CD8-positive, alpha-beta memory T cell (primary cell): ENCODE measurements at regions not wholly inside any gene's neighbourhood (a gene's known extent, or its start where the extent isn't known, plus 50 kb on each side); places are given as distances from the start of the nearest gene placed in this dataset.

ENCODE experiments used
- CTCF ChIA-PET: fragments of 350-600 bp; sonication (Branson Sonifier 250); formaldehyde crosslinking; loops from one replicate; lab custom pipeline; 2021; ENCODE audit warnings: antibody characterized with exemption; lab: Charles Lee
- POLR2A ChIA-PET: fragments of 350-600 bp; sonication (Branson Sonifier 250); formaldehyde crosslinking; loops from one replicate; lab custom pipeline; 2021; ENCODE audit warnings: antibody characterized with exemption; lab: Charles Lee
- DNase-seq, 5 donors: peaks; one replicate each; pipeline versions ENCODE4 v3.0.0 to v3.0.0-alpha.2; 2020 to 2022; ENCODE audit warnings: mixed read lengths in 1 of 5
- H3K27ac ChIP-seq: one replicate; pipeline ENCODE4 v1.7.0; 2013; ENCODE audit warnings: low read depth, mild to moderate bottlenecking, low read length, moderate library complexity
- H3K27me3 ChIP-seq: 2 replicates; pipeline ENCODE4 v1.7.0; 2013; ENCODE audit warnings: low read length, mild to moderate bottlenecking; ENCODE audit not compliant: insufficient read depth, poor library complexity, severe bottlenecking
- H3K36me3 ChIP-seq: 2 replicates; pipeline ENCODE4 v1.7.0; 2013; ENCODE audit warnings: mild to moderate bottlenecking, low read length, moderate library complexity; ENCODE audit not compliant: insufficient read depth
- H3K4me1 ChIP-seq: 2 replicates; pipeline ENCODE4 v1.7.0; 2013; ENCODE audit warnings: mild to moderate bottlenecking, low read length, moderate library complexity; ENCODE audit not compliant: insufficient read depth
- H3K4me3 ChIP-seq: 2 replicates; pipeline ENCODE4 v1.7.0; 2013; ENCODE audit warnings: mild to moderate bottlenecking, low read length
- H3K9me3 ChIP-seq: 2 replicates; pipeline ENCODE4 v1.7.0; 2013; ENCODE audit warnings: mild to moderate bottlenecking, low read length
- H3K27ac Mint-ChIP-seq, 8 donors: one replicate each; pipeline ENCODE4 v1.8.0; 2020 to 2021; ENCODE audit warnings: mixed read lengths in 8 of 8, mild to moderate bottlenecking in 6 of 8, inconsistent platforms in 3 of 8, moderate library complexity in 3 of 8
- H3K27me3 Mint-ChIP-seq, 2 donors: one replicate each; pipeline ENCODE4 v1.8.0; 2020 to 2021; ENCODE audit warnings: mixed read lengths in 2 of 2, mild to moderate bottlenecking in 1 of 2, moderate library complexity in 1 of 2
- H3K36me3 Mint-ChIP-seq, 3 donors: one replicate each; pipeline ENCODE4 v1.8.0; 2020 to 2021; ENCODE audit warnings: mixed read lengths in 3 of 3, inconsistent platforms in 1 of 3, mild to moderate bottlenecking in 1 of 3
- H3K4me1 Mint-ChIP-seq, 3 donors: one replicate each; pipeline ENCODE4 v1.8.0; 2020 to 2021; ENCODE audit warnings: mixed read lengths in 3 of 3, inconsistent platforms in 1 of 3, mild to moderate bottlenecking in 1 of 3
- H3K4me3 Mint-ChIP-seq, 7 donors: one replicate each; pipeline ENCODE4 v1.8.0; 2020 to 2021; ENCODE audit warnings: mixed read lengths in 7 of 7, mild to moderate bottlenecking in 6 of 7, moderate library complexity in 4 of 7, inconsistent platforms in 2 of 7
- H3K9me3 Mint-ChIP-seq, 5 donors: one replicate each; pipeline ENCODE4 v1.8.0; 2020 to 2022; ENCODE audit warnings: mixed read lengths in 5 of 5, mild to moderate bottlenecking in 3 of 5, moderate library complexity in 2 of 5, inconsistent platforms in 1 of 5

- Histone ChIP-seq H3K27me3 (no peaks in the 10 kb centered on the region), H3K9me3 (no peaks in the 10 kb centered on the region), H3K27ac (no peak overlapping the region), H3K4me1 (no peaks in the 10 kb centered on the region), H3K36me3 (no peaks in the 10 kb centered on the region), H3K4me3 (no peak overlapping the region)
- H3K27me3 Mint-ChIP-seq: peaks cover 0 to 5% of the 10 kb centered on the region in 2 donors
- CTCF ChIA-PET: no interaction called here
- H3K9me3 Mint-ChIP-seq: peaks cover 0 to 1% (median 0%) of the 10 kb centered on the region in 5 donors
- H3K36me3 Mint-ChIP-seq: no peaks in the 10 kb centered on the region
- H3K4me1 Mint-ChIP-seq: no peaks in the 10 kb centered on the region
- H3K27ac Mint-ChIP-seq: no peak overlapping the region
- DNase-seq: no peak
- POLR2A ChIA-PET: no interaction called here
- H3K4me3 Mint-ChIP-seq: no peak overlapping the region
Measured at GRCh38 chr18:78782951-78783563, 196.6 kb upstream of the SALL3 start.

DNA sequence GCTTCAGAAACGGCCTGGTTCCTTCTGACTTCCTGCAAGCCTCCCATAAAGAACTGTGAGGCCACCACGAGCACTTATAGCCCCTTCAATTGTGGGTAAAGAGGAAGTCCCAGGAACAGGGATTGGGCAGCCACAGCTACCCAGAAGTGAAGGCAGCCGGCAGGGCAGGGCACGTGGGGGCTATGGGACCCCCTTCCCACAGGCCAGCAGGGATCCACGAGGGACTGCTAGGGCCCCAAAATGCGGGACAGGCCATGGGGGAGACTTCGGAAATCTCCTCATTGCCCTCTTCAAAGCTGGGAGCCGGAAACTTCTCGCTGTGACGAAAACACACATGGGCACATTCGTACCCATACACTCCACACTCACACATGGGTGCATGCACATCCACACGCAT lies 196.1 kb upstream of the SALL3 start:
- no peak overlapping the region for H3K4me3 Mint-ChIP-seq
- ChIA-PET POLR2A (no interaction called here), CTCF (no interaction called here)
- peaks cover 0 to 5% of the 10 kb centered on the region in 2 donors for H3K27me3 Mint-ChIP-seq
- H3K27ac Mint-ChIP-seq: no peak overlapping the region
- no peaks in the 10 kb centered on the region for H3K36me3 ChIP-seq
- H3K36me3 Mint-ChIP-seq: no peaks in the 10 kb centered on the region
- no peaks in the 10 kb centered on the region for H3K4me1 Mint-ChIP-seq
- no peaks in the 10 kb centered on the region for H3K27me3 ChIP-seq
- no peak for DNase-seq
- H3K4me1 ChIP-seq: no peaks in the 10 kb centered on the region
- no peak overlapping the region for H3K27ac ChIP-seq
- no peak overlapping the region for H3K4me3 ChIP-seq
- peaks cover 0 to 1% (median 0%) of the 10 kb centered on the region in 5 donors for H3K9me3 Mint-ChIP-seq
- H3K9me3 ChIP-seq: no peaks in the 10 kb centered on the region

- H3K27ac ChIP-seq: no peak overlapping the region
- Mint-ChIP-seq H3K9me3 (peaks cover 0 to 1% (median 0%) of the 10 kb centered on the region in 5 donors), H3K27ac (no peak overlapping the region), H3K27me3 (peaks cover 0 to 5% of the 10 kb centered on the region in 2 donors), H3K4me1 (no peaks in the 10 kb centered on the region), H3K4me3 (no peak overlapping the region), H3K36me3 (no peaks in the 10 kb centered on the region)
- no peaks in the 10 kb centered on the region for H3K27me3 ChIP-seq
- H3K4me3 ChIP-seq: no peak overlapping the region
- ChIA-PET POLR2A (no interaction called here), CTCF (no interaction called here)
- no peaks in the 10 kb centered on the region for H3K9me3 ChIP-seq
- H3K36me3 ChIP-seq: no peaks in the 10 kb centered on the region
- H3K4me1 ChIP-seq: no peaks in the 10 kb centered on the region
- no peak for DNase-seq
Measured at GRCh38 chr18:78784861-78785260, 194.8 kb upstream of the SALL3 start.

DNA sequence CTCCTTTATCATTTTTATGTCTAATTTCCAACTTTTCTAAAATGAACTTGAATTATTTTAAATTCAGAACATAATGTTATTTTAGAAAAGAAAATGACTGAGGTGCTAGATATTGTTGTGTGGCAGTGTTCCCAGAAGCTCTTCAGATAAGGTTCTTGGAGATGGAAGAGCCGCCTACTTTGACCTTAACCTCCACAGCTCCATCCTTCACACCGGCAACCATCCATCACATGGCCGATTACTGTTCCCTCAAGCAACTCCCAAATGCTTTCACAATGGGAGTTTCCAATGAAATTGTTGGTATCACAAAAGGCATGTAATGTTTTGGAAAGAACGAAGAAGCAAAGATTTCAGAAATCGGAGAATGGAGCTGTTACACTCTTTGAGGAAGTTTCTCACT lies 193.9 kb upstream of the SALL3 start:
- H3K27ac ChIP-seq: no peak overlapping the region
- H3K4me1 ChIP-seq: no peaks in the 10 kb centered on the region
- no peaks in the 10 kb centered on the region for H3K27me3 ChIP-seq
- POLR2A ChIA-PET: no interaction called here
- H3K4me3 Mint-ChIP-seq: no peak overlapping the region
- peaks cover 0 to 1% (median 0%) of the 10 kb centered on the region in 5 donors for H3K9me3 Mint-ChIP-seq
- H3K4me1 Mint-ChIP-seq: no peaks in the 10 kb centered on the region
- no peak for DNase-seq
- H3K36me3 Mint-ChIP-seq: no peaks in the 10 kb centered on the region
- no peak overlapping the region for H3K4me3 ChIP-seq
- CTCF ChIA-PET: no interaction called here
- peaks cover 1 to 5% of the 10 kb centered on the region in 2 donors for H3K27me3 Mint-ChIP-seq
- no peaks in the 10 kb centered on the region for H3K36me3 ChIP-seq
- no peak overlapping the region for H3K27ac Mint-ChIP-seq
- no peaks in the 10 kb centered on the region for H3K9me3 ChIP-seq

- Mint-ChIP-seq H3K36me3 (no peaks in the 10 kb centered on the region), H3K4me3 (no peak overlapping the region), H3K4me1 (no peaks in the 10 kb centered on the region), H3K27ac (no peak overlapping the region), H3K27me3 (peaks cover 5 to 8% of the 10 kb centered on the region in 2 donors), H3K9me3 (peaks cover 0 to 1% (median 0%) of the 10 kb centered on the region in 5 donors)
- no peaks in the 10 kb centered on the region for H3K27me3 ChIP-seq
- no peaks in the 10 kb centered on the region for H3K36me3 ChIP-seq
- no peaks in the 10 kb centered on the region for H3K4me1 ChIP-seq
- H3K4me3 ChIP-seq: no peak overlapping the region
- no peak for DNase-seq
- ChIA-PET CTCF (no interaction called here), POLR2A (no interaction called here)
- no peak overlapping the region for H3K27ac ChIP-seq
- H3K9me3 ChIP-seq: no peaks in the 10 kb centered on the region
Measured at GRCh38 chr18:78786776-78787175, 192.8 kb upstream of the SALL3 start.

DNA sequence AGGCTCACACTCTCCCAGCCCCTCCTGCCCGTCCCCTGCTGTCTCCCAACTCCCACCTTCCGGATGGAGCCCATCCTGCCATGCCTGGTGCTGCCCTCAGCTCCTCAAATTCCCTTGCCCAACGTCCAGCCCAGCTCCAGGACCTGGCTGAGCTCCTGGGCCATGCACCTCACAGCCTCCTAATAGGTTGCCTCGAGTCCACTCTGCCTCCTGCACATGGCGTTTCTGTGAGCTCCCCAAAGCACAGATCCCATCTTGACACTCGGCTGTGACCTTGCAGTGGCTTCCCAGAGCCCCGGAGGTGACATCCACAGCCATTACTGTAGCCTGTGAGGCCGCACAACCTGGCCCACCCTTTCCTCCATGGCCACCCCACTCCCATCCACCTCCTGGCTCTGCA lies 191.9 kb upstream of the SALL3 start:
- H3K4me3 ChIP-seq: no peak overlapping the region
- H3K9me3 Mint-ChIP-seq: peaks cover 0 to 1% (median 0%) of the 10 kb centered on the region in 5 donors
- no peaks in the 10 kb centered on the region for H3K36me3 Mint-ChIP-seq
- H3K4me1 ChIP-seq: no peaks in the 10 kb centered on the region
- DNase-seq: no peak
- peaks cover 5 to 12% of the 10 kb centered on the region in 2 donors for H3K27me3 Mint-ChIP-seq
- H3K36me3 ChIP-seq: no peaks in the 10 kb centered on the region
- no peaks in the 10 kb centered on the region for H3K27me3 ChIP-seq
- no peak overlapping the region for H3K27ac Mint-ChIP-seq
- no peaks in the 10 kb centered on the region for H3K4me1 Mint-ChIP-seq
- H3K27ac ChIP-seq: no peak overlapping the region
- H3K4me3 Mint-ChIP-seq: no peak overlapping the region
- CTCF ChIA-PET: no interaction called here
- H3K9me3 ChIP-seq: no peaks in the 10 kb centered on the region
- POLR2A ChIA-PET: no interaction called here

- CTCF ChIA-PET: no interaction called here
- H3K27ac Mint-ChIP-seq: no peak overlapping the region
Measured at GRCh38 chr18:78788161-78788560, 191.5 kb upstream of the SALL3 start.

GRCh38 chr18:78789850-78790249 lies 189.8 kb upstream of the SALL3 start:
- Histone ChIP-seq H3K27ac (no peak overlapping the region), H3K27me3 (no peaks in the 10 kb centered on the region), H3K4me1 (no peaks in the 10 kb centered on the region), H3K4me3 (no peak overlapping the region), H3K36me3 (no peaks in the 10 kb centered on the region), H3K9me3 (no peaks in the 10 kb centered on the region)
- POLR2A ChIA-PET: no interaction called here
- no peak overlapping the region for H3K4me3 Mint-ChIP-seq
- no peak for DNase-seq
- no peak overlapping the region for H3K27ac Mint-ChIP-seq
- H3K9me3 Mint-ChIP-seq: peaks cover 0 to 1% (median 0%) of the 10 kb centered on the region in 5 donors
- H3K27me3 Mint-ChIP-seq: peaks cover 0 to 12% of the 10 kb centered on the region in 2 donors
- CTCF ChIA-PET: no interaction called here
- no peaks in the 10 kb centered on the region for H3K36me3 Mint-ChIP-seq
- no peaks in the 10 kb centered on the region for H3K4me1 Mint-ChIP-seq

More at GRCh38 chr18:78788161-78788560, 191.5 kb upstream of the SALL3 start:
- no peaks in the 10 kb centered on the region for H3K36me3 Mint-ChIP-seq
- Histone ChIP-seq H3K36me3 (no peaks in the 10 kb centered on the region), H3K4me1 (no peaks in the 10 kb centered on the region), H3K9me3 (no peaks in the 10 kb centered on the region), H3K27ac (no peak overlapping the region), H3K4me3 (no peak overlapping the region), H3K27me3 (no peaks in the 10 kb centered on the region)
- peaks cover 0 to 1% (median 0%) of the 10 kb centered on the region in 5 donors for H3K9me3 Mint-ChIP-seq
- H3K4me3 Mint-ChIP-seq: no peak overlapping the region
- no peaks in the 10 kb centered on the region for H3K4me1 Mint-ChIP-seq
- DNase-seq: no peak
- H3K27me3 Mint-ChIP-seq: peaks cover 3 to 12% of the 10 kb centered on the region in 2 donors
- POLR2A ChIA-PET: no interaction called here
